Ishikawa (cell line): ENCODE measurements at regions not wholly inside any gene's neighbourhood (a gene's known extent, or its start where the extent isn't known, plus 50 kb on each side); places are given as distances from the start of the nearest gene placed in this dataset.

ENCODE experiments used
- CEBPB ChIP-seq: IDR thresholded peaks from 2 replicates; pipeline ENCODE4 v1.6.1; 2012
- EGR1 ChIP-seq: IDR thresholded peaks from 2 replicates; pipeline ENCODE4 v1.6.1; 2012
- EP300 ChIP-seq: IDR thresholded peaks from 2 replicates; pipeline ENCODE4 v1.6.1; 2012; ENCODE audit warnings: borderline replicate concordance
- FOXM1 ChIP-seq: IDR thresholded peaks from 2 replicates; pipeline ENCODE4 v1.6.1; 2012; ENCODE audit warnings: low read depth, borderline replicate concordance
- MAX ChIP-seq: IDR thresholded peaks from 2 replicates; pipeline ENCODE4 v1.6.1; 2012
- RAD21 ChIP-seq: IDR thresholded peaks from 2 replicates; pipeline ENCODE4 v1.6.1; 2012; ENCODE audit warnings: low read depth
- REST ChIP-seq: IDR thresholded peaks from 2 replicates; pipeline ENCODE4 v1.6.1; 2012; ENCODE audit warnings: low read depth, mild to moderate bottlenecking
- TAF1 ChIP-seq: IDR thresholded peaks from 2 replicates; pipeline ENCODE4 v1.6.1; 2012; ENCODE audit warnings: low read depth, mild to moderate bottlenecking
- TEAD4 ChIP-seq: IDR thresholded peaks from 2 replicates; pipeline ENCODE4 v1.6.1; 2012
- YY1 ChIP-seq: IDR thresholded peaks from 2 replicates; pipeline ENCODE4 v1.6.1; 2012; ENCODE audit warnings: low read depth
- ZBTB7A ChIP-seq: IDR thresholded peaks from 2 replicates; pipeline ENCODE4 v1.6.1; 2012; ENCODE audit warnings: low read depth

GRCh38 chr13:97542102-97542685 is 108.2 kb downstream of the RAP2A start:
- TF ChIP-seq TEAD4: no peak
- TF ChIP-seq REST: no peak
- no peak for TF ChIP-seq MAX
- no peak for TF ChIP-seq RAD21
- TF ChIP-seq FOXM1: no peak
- TF ChIP-seq TAF1: no peak
- TF ChIP-seq EGR1: no peak
- TF ChIP-seq CEBPB: no peak
- no peak for TF ChIP-seq EP300
- no peak for TF ChIP-seq YY1
- no peak for TF ChIP-seq ZBTB7A
